NCI-H2196 (cell line): ENCODE measurements at regions not wholly inside any gene's neighbourhood (a gene's known extent, or its start where the extent isn't known, plus 50 kb on each side); places are given as distances from the start of the nearest gene placed in this dataset.
"Not testable (repeated sequence)": the region's sequence is repeated elsewhere in the genome, so short reads cannot be mapped to it uniquely, and the experiment has no call there.

ENCODE experiments used
- DNase-seq: peaks from one replicate; lab custom pipeline; 2025; ENCODE audit not compliant: unreplicated experiment; lab: John Stamatoyannopoulos, UW

DNA sequence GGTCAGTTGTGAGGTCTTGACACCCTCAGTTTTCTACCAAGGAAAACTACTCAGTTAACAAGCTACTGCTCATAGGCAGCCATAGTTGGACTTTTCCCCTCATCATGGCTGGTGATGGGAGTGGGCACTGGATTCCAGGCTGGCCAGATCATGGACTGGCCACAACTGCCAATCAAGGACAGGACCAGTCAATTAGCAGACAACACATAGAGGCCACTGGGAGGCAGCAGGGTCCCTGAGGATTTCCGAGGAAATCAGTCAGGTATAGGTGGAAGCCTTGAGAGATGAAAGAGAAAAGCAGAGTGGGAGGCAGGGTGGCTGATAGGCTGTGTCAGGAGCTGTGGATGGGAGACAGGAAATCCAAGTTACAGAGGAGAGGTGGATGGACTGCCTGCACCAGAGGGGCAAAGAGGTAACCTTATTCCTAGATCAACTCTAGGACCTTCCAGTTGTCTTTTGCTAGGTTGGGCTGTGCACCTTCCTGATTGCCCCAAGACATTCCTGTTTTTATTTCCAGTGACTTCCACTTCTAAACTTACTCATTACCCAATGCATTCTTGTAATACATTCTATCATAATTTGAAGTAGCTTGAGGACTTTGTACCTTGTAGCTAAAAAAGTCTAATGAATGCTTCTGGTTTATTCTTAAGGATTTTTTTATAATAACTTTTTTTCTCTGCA lies 361.8 kb downstream of the KCNRG start:
- no peak for DNase-seq

DNA sequence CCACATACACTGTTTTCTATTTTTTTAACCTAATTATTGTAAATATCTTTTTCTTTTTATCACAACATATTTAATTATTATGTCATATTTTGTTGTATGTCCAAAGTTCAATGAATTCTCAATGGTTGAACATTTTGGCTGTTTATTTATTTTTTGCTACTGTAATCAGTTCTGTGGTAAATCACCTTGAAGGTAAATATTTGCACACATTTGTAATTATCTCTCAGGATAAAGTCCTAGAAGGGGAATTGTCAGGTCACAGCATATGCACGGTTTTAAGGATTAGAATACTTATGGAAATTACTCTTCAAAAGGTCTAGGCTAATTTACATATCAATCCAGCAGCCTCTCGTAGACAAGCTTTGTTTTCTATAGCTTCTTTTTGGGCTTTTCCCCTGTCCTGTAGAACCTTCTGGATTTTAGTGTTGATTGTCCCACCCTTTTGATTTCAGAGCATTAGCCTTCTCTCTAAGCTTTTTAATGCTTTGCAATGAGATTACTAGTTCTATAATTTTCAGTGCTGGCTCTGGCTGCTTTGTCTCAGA lies 362.6 kb downstream of the KCNRG start:
- no peak for DNase-seq

DNA sequence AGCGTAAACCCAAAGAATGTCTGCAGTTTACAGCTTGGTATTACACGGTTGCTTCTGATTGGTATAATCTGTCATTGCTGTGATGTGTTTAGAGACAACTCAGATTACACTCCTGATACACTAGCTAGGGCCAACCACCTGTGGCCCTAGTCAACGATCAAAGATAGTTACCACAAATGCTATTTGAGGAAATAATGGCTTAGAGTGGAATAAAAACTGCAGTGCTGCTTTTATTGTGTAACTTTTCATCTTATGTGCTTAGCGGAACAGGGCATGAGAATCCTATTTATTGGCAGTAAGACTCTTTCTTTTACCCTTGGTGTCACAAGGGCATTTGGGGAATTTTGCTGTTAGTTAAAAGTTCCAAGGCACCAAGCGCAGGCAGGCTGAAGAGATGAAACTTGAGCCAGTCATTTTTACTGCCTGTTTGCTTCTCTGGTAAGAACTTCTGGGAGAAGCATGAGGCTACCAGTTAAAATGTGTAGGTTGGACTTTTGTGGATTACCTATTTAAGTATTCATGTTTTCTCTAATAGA lies 363.3 kb downstream of the KCNRG start:
- peak; percentile 38 for DNase-seq

DNA sequence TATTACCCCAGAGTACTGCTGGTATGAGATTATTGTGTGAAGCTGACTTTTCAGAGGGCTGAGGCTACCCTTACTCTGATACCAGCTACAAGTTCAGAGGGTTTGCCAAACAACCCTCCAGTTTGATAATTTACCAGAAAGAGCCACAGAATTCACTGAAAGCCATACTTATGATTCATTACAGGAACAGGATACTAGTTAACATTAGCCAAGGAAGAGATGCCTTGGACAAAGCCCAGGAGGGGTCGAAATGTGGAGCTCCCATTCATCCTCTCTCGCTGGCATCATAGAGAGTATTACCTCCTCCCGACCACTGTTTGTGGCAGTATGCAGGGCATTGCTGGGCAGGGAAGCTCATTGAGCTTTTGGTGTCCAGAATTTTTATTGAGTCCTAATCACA lies 364.3 kb downstream of the KCNRG start:
- DNase-seq = peak; percentile 11

DNA sequence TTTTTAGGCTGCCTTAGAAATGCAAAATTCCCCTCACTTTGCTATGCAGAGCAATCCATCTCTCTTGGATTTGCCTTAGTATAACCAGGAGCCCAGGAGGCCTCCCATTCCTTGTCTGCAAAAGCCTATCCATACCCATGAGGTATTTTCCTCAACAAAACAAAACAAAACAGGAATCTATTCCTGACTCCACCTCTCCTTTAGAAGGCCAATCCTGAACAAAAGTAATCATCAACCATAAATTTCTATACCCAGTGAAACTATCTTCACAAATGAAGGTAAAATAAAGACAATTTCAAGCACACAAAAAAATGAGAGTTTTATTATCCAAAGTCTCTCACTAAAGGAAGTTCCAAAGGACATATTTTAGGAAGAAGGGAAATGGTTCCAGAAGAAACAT lies 365.7 kb downstream of the KCNRG start:
- DNase-seq = no peak

DNA sequence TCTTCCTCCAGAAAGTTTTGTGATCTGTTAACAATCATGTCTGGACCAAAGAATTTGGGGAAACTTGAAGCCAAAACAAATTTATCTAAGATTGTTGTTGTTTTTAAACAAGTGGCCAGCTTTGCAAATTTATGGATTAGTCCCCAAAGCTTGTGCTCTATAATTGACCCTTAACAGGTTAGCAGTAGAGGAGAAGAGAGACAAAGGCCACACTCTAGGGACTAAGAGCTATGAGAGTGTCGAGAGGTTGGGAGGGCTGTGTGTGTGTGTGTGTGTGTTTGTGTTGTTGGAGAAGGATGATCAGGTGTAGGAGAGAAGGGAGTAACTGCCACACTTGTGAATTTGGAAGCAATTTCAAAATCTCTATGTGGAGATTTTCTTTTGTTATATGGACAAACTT lies 367.3 kb downstream of the KCNRG start:
- no peak for DNase-seq

DNA sequence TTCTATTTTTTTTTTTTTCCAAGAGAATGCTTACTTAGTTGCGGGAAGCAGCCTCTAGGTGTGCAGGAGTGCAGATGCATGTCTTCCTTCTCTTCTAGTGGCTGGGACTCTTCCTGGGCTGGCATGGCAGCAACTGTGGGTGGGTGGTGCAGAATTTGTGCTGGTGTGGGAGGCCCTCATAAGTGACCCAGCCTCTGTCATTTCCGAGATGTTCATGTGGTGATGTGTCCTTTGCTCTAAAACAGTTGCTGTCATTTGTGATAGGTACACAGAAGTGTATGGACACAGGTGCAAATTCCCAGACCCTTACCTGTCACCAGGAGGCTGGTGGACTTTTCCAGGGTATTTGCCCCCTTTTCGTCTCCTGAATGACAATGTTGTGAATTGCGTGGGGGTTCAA lies 367.7 kb downstream of the KCNRG start:
- DNase-seq = no peak

DNA sequence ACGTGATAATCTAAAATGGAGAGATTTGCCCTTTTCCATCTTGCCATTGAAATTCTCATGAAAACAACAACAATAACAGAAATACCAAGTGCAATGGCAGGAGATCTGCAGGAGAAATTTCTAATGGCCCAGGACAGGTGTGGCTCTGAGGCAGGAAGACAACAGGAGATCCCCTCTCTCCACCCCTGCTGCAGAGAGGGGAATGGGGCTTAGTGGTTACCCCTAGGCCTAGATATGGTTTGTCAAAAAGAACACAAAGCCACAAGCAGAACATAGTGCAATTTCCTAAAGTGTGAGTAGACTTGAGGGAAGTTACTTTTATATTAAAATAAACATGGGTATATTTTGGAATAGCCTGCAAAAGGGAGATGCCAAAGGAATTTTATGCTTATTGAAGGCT lies 369.5 kb downstream of the KCNRG start:
- no peak for DNase-seq

DNA sequence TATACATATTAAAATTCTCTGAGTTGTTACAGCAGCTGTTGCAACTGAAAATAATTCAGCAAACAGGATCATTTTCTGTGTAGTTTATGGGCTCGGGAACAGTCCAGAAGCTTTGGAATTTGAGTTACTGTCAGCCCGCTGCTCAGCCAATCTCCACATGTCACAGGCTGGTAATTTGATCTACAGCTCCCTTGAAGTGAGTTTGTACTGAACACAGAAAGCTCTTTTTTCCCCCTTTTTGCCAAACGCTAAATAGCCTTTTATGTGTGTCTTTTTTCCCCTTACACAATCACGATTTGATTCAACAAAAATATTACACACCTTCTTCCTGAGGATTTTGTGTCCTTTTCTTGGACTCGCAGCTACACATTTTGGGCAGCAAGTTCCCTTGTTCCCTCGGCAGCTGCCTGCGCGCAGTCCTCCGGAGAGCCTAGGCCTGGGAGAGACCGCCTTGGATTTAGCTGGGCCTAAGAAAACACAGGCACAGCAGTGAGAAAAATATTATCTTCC lies 371.4 kb downstream of the KCNRG start:
- no peak for DNase-seq

DNA sequence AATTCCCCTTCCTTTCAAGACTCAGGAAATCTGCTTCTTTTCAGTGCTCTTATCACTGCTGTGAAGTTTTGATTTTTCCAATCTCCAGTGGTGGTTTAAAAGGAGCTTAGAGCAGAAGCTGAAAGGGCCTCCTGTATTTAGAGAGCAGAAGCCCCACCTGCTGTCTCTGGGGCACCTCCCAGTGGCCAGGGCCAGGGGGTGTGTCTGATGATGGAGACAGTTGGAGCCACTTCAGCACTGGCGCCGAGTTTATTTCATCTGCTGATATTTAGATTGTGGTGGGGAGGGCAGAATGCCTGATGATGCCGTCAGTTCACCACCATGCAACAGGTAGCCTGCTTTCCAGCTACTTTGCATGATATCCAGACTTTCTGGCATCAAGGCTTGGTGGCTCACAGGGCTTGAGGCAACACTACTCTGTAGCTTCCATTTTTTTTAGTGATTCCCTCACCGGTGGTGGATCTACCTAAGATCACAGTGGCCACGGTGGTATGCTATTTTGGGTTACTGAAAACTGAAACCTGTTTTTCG lies 371.9 kb downstream of the KCNRG start:
- peak; percentile 77 for DNase-seq

DNA sequence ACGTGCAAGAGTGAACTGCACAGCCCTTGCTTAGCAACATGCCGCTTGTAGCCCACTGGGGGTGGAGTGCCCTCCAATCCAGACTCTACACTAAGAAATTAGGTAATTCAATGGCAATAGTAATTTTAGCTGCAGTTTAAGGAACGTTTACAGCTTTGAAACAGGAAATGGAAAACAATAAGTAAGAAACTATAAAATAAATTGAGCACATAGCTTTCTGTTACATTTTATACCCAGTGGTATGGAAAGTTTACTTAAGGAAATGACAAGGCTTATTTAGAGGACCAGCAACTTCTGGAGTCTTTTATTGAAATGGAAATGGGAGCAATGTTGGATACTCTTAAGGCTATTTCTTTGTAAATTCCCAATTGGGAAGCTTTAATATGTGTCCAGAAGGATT lies 373.2 kb downstream of the KCNRG start:
- DNase-seq = no peak

DNA sequence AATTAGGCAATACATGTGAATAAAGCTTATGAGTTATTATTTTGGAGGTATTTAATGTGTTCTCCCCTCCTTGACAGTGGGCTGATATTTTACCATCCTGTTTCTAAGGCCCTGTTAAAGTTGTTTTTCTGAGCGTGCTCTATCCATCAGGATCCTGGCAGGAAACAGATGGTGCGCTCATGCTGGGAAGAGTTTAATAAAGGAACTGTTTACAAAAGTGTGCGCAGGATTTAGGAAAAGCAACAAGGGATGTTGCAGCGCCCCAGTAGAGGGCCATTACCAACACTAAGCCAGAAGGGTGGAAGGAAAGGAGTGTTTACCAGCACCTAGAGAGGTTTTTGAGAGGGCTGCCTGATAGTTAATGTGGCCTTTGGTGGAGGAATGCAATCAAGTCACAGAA lies 374.5 kb downstream of the KCNRG start:
- DNase-seq = no peak

DNA sequence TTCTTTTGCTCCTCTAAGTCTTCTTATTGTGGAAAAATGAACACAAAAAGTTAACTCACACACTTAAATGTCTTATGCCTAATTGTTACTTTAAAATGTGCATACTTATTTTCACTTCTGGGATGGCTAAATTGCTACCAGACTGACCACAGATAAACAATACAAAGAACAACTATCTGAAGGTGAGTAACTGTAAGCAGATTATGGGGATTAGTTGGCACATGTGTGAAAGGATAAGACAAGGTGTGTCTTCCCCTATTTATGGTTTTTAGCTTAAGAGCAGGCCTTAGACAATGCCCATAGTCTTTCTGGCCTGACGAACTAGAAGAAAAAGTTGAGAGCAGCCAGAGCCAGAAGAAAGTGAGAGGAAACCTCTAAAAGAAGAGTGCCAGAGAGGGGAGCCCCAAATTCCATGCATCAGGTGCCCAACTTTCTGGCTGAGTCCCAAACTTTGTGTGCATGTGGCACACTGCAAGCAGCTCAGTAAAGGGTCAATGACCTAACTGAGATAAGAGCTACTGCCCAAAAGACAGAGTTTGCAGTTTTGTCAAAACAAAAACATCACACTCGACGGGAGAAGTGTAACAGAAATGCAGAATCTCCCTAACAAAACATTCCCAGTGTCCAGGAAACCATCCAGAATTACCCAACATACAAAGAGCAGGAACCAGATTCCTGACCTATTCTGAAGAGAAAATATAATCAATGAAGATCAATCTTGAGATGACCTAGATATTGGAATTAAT lies 375.4 kb downstream of the KCNRG start:
- no peak for DNase-seq

DNA sequence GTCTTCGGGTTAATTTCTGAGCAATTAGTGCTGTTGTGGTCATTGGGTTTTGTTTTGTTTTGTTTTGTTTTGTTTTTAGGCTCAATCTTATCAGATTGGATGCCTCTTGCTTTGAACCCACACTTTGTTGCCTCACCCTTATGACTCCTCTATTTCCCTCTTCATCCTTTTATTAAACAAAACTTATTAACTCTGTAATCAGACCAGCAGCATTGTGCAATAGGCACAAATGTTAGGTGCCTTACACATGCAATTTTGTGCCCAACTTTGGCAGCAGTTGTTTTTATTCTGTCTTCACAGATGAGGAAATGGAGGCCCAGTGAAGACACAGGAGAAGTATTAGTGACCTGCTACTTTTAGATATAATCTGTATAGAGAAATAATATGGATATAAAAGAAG lies 377.7 kb downstream of the KCNRG start:
- DNase-seq = no peak

DNA sequence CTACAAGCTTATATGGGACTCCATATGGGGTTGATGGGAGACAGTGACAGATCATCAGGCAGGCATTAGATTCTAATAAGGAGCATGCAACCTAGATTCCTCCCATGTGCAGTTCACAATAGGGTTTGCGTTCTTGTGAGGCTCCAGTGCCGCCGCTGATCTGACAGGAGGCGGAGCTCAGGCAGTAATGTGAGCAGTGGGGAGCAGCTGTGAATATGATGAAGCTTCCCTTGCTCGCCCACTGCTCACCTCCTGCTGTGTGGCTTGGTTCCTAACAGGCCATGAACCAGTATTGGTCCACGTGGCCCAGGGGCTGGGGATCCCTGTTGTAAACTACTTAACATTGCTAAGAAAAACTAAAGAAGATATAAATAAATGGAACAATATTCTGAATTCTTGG lies 378.4 kb downstream of the KCNRG start:
- no peak for DNase-seq

DNA sequence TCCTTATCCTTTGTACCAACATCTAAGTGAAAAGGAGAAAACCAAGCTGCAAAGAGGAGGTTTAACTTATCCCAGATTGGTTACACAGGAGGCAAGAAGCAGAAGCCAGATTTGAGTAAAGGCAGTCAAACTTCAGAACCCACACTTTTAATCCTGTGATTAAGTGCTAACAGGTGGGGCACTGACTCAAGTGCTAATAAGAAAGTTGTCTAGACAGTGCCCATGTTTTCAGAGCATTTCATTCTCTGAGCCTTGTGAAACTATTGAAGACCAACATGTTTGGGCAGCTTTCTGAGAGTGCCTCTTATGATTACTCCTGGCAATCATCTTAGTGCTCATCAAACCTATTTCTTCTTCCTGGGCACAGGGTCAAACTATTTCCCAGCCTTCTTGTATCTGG lies 380.8 kb downstream of the KCNRG start:
- DNase-seq = no peak

DNA sequence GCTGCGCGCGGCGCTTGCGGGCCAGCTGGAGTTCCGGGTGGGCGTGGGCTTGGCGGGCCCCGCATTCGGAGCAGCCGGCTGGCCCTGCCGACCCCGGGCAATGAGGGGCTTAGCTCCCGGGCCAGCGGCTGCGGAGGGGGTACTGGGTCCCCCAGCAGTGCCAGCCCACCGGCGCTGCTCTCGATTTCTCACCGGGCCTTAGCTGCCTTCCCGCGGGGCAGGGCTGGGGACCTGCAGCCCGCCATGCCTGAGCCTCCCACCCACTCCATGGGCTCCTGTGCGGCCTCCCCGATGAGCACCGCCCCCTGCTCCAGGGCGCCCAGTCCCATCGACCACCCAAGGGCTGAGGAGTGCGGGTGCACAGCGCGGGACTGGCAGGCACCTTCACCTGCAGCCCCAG lies 381.4 kb downstream of the KCNRG start:
- DNase-seq = not testable (repeated sequence)

DNA sequence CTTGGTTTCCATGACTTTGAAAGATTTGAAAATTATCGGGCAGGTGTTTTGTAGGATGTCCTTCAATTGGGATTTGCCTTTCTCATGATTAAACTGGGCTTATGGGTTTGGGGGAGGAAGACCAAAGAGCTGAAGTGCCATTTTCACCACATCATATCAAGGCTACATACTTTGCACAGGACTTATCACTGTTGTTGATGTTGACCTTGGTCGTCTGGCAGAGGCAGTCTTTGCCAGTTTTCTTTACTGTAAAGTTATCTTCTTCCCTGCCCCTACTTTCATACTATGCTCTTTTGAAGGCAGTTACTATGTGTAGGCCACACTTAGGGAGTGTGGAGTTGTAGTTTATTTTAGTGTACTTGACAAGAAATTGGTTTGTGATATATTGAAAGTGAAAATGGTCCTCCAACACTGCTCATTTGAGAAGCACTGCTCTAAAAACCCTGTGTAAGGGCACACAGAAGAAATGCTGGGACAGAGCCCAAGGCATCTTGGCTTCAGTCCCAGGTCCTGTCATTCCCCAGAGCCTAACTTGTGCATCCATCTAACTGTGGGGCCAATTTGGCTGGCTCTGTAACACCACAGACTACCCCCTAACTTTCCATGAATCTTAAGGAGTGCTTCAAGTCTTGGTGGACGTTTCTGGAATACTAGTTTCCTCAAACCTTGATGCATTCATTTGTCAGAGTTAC lies 384.9 kb downstream of the KCNRG start:
- no peak for DNase-seq

DNA sequence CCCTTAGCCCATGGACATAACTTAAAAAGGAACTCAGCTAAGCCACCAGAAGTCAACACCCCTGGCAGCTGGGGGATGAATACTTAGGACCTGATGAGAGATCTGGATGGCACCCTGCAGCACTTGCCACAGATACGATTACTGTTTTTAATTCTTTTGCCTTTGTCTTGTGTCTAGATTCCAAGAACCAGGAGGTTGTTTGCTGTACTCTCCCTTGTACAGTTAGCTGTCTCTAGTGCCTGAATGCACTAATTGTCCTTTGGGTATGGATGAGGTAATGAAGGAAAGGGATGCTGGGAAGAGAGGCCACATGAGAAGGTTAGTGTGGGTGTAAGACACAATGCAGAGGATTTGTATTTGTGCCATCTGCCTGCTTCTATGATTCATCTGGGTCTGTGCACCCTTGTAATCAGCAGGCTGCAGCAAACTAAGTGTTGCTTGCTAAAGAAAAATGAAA lies 385.8 kb downstream of the KCNRG start:
- no peak for DNase-seq

DNA sequence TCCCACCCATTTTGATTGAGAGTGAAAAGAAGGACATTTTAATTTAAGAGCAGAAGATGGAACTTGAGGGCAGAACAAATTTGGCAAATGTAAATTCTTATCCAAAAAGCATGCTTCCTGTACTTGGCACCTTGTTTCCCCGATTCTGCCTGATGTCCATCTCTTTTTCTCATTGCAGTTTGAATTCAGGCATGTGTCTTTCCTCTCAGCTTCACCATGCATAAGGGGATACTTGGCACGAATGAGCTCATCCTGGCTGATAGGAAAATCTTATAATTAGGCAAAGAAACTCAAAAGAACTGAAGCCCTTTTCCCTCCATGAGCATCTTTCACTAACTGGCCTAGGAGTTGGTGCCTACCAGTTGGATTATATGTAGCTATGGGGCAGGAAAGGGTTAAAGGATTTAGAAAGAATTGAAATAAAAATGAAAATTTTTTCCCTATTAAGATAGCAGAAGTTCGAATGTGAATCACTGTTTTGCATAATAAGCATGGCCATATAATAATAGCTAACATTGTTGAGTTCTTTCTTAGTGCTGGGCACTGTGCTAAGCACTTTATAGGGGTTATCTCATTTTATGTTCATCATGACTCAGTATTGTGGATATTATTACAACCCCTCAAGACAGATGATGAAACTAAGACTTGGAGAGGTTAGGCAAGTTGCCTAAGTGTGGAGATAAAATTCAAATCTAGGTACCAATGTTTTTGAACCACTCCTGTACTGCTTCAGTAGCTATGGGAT lies 386.6 kb downstream of the KCNRG start:
- no peak for DNase-seq
